Panc1 (cell line): ENCODE measurements at regions not wholly inside any gene's neighbourhood (a gene's known extent, or its start where the extent isn't known, plus 50 kb on each side); places are given as distances from the start of the nearest gene placed in this dataset.

Experiments used
- POLR2AphosphoS5 ChIP-seq: IDR thresholded peaks from 2 replicates; pipeline ENCODE4 v1.6.1; 2012; ENCODE audit warnings: mild to moderate bottlenecking, low read depth, low read length, moderate library complexity
- SIN3A ChIP-seq: IDR thresholded peaks from 2 replicates; pipeline ENCODE4 v1.6.1; 2012; ENCODE audit warnings: low read depth, mild to moderate bottlenecking, low read length, moderate library complexity, borderline replicate concordance; ENCODE audit not compliant: insufficient read depth
- TF ChIP-seq, protein P1 (sequence below): fragments of 450-650 bp; IDR thresholded peaks from 2 replicates; pipeline ENCODE4 v1.5.1; 2017; ENCODE audit warnings: mild to moderate bottlenecking

DNA sequence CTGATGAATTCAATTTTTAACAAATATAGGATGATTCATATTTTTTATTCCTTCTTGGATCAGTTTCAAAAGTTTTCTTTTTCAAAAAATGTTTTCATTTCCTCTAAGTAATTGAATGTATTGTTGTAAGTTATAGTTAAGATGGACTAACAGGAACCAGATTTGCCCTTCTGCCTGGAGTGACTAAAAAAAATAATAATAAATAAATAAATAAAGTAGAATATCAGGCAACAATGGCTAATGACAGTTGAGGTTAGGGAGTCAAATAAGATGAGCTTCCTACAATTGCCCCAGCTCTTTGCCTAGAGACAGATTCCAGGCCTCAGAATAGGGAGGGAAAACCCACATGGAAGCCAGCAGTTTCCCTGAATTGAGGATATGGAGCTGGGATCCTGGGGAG lies 73.7 kb upstream of the MSI2 start:
- TF ChIP-seq, protein P1, sequence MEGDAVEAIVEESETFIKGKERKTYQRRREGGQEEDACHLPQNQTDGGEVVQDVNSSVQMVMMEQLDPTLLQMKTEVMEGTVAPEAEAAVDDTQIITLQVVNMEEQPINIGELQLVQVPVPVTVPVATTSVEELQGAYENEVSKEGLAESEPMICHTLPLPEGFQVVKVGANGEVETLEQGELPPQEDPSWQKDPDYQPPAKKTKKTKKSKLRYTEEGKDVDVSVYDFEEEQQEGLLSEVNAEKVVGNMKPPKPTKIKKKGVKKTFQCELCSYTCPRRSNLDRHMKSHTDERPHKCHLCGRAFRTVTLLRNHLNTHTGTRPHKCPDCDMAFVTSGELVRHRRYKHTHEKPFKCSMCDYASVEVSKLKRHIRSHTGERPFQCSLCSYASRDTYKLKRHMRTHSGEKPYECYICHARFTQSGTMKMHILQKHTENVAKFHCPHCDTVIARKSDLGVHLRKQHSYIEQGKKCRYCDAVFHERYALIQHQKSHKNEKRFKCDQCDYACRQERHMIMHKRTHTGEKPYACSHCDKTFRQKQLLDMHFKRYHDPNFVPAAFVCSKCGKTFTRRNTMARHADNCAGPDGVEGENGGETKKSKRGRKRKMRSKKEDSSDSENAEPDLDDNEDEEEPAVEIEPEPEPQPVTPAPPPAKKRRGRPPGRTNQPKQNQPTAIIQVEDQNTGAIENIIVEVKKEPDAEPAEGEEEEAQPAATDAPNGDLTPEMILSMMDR, result no peak
- TF ChIP-seq SIN3A, result no peak
- no peak for TF ChIP-seq POLR2AphosphoS5
